ENCODE measurements at regions not wholly inside any gene's neighbourhood (a gene's known extent, or its start where the extent isn't known, plus 50 kb on each side); places are given as distances from the start of the nearest gene placed in this dataset.

- TF ChIP-seq ARNTL (CRISPR knock-in tag; IDR thresholded peaks at IDR 0.05; ENCODE audit: borderline replicate concordance, low read depth) (no peak), ZFP30 (CRISPR knock-in tag; IDR thresholded peaks at IDR 0.05) (no peak), CSRNP3 (CRISPR knock-in tag; IDR thresholded peaks at IDR 0.05) (no peak), CSDC2 (CRISPR knock-in tag; IDR thresholded peaks at IDR 0.05) (no peak), RARB (CRISPR knock-in tag; IDR thresholded peaks at IDR 0.05) (no peak), SNAI2 (CRISPR knock-in tag; IDR thresholded peaks at IDR 0.05) (no peak), CREB5 (CRISPR knock-in tag; IDR thresholded peaks at IDR 0.05; ENCODE audit: low read depth) (no peak), PATZ1 (CRISPR knock-in tag; IDR thresholded peaks at IDR 0.05; ENCODE audit: borderline replicate concordance) (no peak)
Measured at GRCh38 chr2:160602073-160602472, 108.5 kb upstream of the RBMS1 start.

Measured in SK-N-SH treated with all-trans-retinoic acid at 6 μM for 48 hours (cell line).